Ishikawa (cell line): ENCODE measurements at regions not wholly inside any gene's neighbourhood (a gene's known extent, or its start where the extent isn't known, plus 50 kb on each side); places are given as distances from the start of the nearest gene placed in this dataset.

Experiments
- CEBPB ChIP-seq: IDR thresholded peaks from 2 replicates; pipeline ENCODE4 v1.6.1; 2012
- CREB1 ChIP-seq: IDR thresholded peaks from 2 replicates; pipeline ENCODE4 v1.6.1; 2012; ENCODE audit warnings: low read depth
- EGR1 ChIP-seq: IDR thresholded peaks from 2 replicates; pipeline ENCODE4 v1.6.1; 2012
- EP300 ChIP-seq: IDR thresholded peaks from 2 replicates; pipeline ENCODE4 v1.6.1; 2012; ENCODE audit warnings: borderline replicate concordance
- FOXM1 ChIP-seq: IDR thresholded peaks from 2 replicates; pipeline ENCODE4 v1.6.1; 2012; ENCODE audit warnings: low read depth, borderline replicate concordance
- NFIC ChIP-seq: IDR thresholded peaks from 2 replicates; pipeline ENCODE4 v1.6.1; 2012
- RAD21 ChIP-seq: IDR thresholded peaks from 2 replicates; pipeline ENCODE4 v1.6.1; 2012; ENCODE audit warnings: low read depth
- TAF1 ChIP-seq: IDR thresholded peaks from 2 replicates; pipeline ENCODE4 v1.6.1; 2012; ENCODE audit warnings: low read depth, mild to moderate bottlenecking
- TCF12 ChIP-seq: IDR thresholded peaks from 2 replicates; pipeline ENCODE4 v1.6.1; 2012; ENCODE audit warnings: low read depth
- TEAD4 ChIP-seq: IDR thresholded peaks from 2 replicates; pipeline ENCODE4 v1.6.1; 2012
- YY1 ChIP-seq: IDR thresholded peaks from 2 replicates; pipeline ENCODE4 v1.6.1; 2012; ENCODE audit warnings: low read depth
- ZBTB7A ChIP-seq: IDR thresholded peaks from 2 replicates; pipeline ENCODE4 v1.6.1; 2012; ENCODE audit warnings: low read depth
- TF ChIP-seq, protein P1 (sequence below): IDR thresholded peaks from 2 replicates; pipeline ENCODE4 v1.6.1; 2012; ENCODE audit warnings: low read depth, mild to moderate bottlenecking
- TF ChIP-seq, protein P2 (sequence below): IDR thresholded peaks from 2 replicates; pipeline ENCODE4 v1.6.1; 2012
- TF ChIP-seq, protein P3 (sequence below): IDR thresholded peaks from 2 replicates; pipeline ENCODE4 v1.6.1; 2012

DNA sequence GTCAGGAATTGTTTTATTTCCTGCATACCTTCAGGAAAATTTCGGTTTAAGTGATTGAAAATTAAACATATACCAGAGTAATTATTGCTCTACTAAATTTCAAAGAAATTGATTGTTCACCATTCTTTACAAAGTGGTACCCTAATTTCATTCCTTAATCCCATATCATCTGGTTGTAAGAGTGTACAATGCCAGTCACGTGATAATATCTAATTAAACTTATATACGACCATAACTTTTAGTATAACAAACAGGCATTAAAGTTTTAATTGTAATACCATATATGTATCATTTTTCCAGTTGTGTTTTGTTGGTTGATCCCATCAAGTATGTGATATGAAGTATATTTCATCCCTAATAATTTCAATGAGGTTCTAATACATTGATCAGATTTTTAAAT is 74.8 kb upstream of the PLSCR5 start:
- TF ChIP-seq EGR1 (no peak), FOXM1 (no peak)
- TF ChIP-seq, protein P1, sequence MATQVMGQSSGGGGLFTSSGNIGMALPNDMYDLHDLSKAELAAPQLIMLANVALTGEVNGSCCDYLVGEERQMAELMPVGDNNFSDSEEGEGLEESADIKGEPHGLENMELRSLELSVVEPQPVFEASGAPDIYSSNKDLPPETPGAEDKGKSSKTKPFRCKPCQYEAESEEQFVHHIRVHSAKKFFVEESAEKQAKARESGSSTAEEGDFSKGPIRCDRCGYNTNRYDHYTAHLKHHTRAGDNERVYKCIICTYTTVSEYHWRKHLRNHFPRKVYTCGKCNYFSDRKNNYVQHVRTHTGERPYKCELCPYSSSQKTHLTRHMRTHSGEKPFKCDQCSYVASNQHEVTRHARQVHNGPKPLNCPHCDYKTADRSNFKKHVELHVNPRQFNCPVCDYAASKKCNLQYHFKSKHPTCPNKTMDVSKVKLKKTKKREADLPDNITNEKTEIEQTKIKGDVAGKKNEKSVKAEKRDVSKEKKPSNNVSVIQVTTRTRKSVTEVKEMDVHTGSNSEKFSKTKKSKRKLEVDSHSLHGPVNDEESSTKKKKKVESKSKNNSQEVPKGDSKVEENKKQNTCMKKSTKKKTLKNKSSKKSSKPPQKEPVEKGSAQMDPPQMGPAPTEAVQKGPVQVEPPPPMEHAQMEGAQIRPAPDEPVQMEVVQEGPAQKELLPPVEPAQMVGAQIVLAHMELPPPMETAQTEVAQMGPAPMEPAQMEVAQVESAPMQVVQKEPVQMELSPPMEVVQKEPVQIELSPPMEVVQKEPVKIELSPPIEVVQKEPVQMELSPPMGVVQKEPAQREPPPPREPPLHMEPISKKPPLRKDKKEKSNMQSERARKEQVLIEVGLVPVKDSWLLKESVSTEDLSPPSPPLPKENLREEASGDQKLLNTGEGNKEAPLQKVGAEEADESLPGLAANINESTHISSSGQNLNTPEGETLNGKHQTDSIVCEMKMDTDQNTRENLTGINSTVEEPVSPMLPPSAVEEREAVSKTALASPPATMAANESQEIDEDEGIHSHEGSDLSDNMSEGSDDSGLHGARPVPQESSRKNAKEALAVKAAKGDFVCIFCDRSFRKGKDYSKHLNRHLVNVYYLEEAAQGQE, result no peak
- TF ChIP-seq, protein P2, sequence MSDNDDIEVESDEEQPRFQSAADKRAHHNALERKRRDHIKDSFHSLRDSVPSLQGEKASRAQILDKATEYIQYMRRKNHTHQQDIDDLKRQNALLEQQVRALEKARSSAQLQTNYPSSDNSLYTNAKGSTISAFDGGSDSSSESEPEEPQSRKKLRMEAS, result no peak

DNA sequence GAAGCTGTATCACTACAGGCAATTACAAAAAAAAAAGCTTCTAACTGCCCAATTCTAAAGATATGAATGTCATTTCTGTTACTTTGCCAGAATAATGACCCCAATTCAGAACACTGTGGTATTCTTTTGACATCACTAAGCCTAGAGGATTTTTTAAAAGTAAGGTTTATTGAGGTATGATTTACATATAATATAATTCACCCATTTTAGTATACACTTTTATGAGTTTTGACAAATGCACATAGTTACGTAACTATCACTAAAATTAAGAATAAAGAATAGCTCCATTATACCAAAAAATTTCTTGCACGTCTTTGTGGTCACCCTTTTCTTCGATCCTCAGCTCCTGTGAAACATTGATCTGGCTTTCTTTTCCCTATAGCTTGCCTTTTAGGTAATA is 74.0 kb upstream of the PLSCR5 start:
- TF ChIP-seq TAF1 (no peak), CREB1 (no peak)

DNA sequence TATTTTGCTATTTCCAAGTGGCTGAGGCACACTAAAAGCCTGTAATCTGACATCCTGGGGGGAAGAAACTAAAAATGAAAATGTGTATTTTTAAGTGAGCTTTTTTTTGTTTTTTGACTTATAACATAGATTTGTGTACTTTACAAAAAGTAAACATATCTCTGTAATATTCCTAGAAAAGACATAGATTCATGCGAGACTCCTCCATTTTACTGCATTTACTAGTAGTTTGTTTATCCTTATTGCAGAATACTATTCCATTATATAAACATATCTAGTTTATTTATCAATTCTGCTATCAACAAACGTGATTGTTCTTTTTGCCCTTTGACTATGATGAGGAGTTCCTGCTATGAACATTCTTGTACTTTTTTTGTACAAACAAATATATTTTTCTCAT is 67.8 kb upstream of the PLSCR5 start:
- TF ChIP-seq CREB1 (no peak), TCF12 (no peak), FOXM1 (no peak)

DNA sequence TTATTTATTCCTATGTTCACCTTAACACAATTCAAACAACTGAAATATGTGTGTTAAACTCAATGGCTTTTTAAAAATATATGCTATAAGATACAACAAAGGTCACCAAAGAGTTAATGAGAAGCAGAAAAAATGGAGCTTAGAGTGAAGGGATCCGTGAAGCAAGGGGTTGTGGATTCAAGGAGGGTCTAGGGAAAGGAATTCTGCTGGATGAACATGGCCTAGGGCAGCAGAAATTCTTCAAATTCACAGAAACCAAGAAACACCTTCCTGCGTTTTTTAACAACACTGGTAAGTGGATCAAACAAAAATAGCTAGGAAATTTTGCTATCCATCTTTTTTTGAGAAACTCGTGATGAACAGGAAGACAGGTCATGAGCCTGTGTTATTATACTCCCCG is 59.3 kb upstream of the PLSCR5 start:
- TF ChIP-seq EGR1, result no peak
- no peak for TF ChIP-seq TAF1
- TF ChIP-seq FOXM1, result no peak
- no peak for TF ChIP-seq TEAD4
- TF ChIP-seq, protein P3, sequence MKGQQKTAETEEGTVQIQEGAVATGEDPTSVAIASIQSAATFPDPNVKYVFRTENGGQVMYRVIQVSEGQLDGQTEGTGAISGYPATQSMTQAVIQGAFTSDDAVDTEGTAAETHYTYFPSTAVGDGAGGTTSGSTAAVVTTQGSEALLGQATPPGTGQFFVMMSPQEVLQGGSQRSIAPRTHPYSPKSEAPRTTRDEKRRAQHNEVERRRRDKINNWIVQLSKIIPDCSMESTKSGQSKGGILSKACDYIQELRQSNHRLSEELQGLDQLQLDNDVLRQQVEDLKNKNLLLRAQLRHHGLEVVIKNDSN, result no peak
- no peak for TF ChIP-seq EP300
- TF ChIP-seq CEBPB, result no peak
- TF ChIP-seq, protein P2, result no peak
- TF ChIP-seq TCF12, result no peak
- TF ChIP-seq RAD21, result no peak

DNA sequence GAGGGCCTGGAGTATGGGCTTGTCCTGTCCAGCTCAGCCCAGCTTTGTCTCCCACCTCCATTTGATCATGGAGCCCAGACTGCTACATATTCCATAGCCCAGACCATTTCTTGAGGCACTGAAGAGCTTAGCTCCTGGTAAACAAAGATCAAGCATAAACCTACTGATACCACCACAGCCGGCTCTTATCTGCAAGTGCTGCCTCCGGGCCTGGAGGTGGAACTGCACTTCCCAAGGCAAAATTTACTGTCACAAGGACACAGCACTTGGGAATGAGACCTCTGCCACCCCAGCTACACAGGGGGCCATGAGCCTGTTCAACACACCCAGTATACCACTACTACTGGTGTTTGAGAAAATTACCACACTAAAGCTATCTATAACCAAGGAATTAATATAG is 53.7 kb upstream of the PLSCR5 start:
- TF ChIP-seq ZBTB7A (no peak), TAF1 (no peak), RAD21 (no peak), FOXM1 (no peak), TEAD4 (no peak), YY1 (no peak), NFIC (no peak), EP300 (no peak), TCF12 (no peak), EGR1 (no peak), CEBPB (no peak), CREB1 (no peak)
- TF ChIP-seq, protein P3, result no peak
- TF ChIP-seq, protein P1, result no peak
- TF ChIP-seq, protein P2, result no peak

DNA sequence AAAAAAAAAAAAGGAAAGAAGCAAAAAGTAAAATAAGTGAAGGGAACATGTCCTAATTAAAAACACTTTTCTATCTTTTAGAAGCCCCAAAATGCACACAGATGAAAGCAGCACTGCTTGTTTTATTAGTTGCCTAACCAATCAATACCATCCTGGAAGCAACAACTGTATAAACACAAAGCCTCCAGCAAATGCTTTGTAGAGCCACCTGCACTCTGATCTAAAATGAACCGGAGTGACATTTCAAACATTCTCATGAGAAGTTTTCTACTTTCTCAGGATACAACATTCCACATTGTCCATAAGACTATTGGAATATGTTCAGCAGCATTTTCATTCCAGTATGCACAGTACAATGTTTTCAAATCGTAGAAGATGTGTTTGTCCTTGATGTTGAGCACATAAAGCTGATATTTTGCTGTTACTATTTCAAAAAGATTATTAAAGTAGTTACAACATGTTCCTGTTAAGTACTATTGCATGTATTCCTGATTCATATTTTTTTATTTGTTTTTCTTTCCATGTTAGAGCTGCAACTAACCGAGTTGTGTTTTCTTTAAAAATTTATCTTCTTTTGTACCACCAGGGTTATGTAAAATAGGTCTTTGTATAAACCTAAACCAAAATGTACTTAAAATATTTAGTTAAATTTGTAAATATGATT is 50.3 kb upstream of the PLSCR5 start:
- TF ChIP-seq TAF1 (no peak), TCF12 (no peak), FOXM1 (no peak), CREB1 (no peak), CEBPB (no peak), NFIC (no peak), EP300 (no peak)
- TF ChIP-seq, protein P1, result no peak
- TF ChIP-seq, protein P3, result no peak
